ENCODE measurements at regions not wholly inside any gene's neighbourhood (a gene's known extent, or its start where the extent isn't known, plus 50 kb on each side); places are given as distances from the start of the nearest gene placed in this dataset.

DNA sequence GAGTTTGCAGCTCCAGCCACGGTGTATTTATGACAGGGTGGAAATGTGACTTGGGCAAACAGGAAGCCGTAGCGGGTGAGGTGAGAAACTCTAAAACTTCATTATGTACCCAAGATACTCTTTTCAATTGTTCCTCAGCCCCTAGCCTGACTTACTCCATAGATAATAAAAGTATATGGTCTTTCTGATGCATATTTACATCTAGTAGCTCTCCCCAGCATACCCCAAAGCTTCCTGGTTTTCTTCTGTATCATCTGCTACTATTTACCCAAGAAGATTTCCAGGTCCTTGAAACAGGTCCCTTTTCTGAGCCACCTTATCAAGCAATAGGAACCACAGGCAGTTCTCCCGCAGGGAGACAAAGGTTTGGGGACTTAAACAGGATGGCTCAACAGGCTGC, 201.5 kb upstream of the ESRRG start:
- TF ChIP-seq, protein P1, sequence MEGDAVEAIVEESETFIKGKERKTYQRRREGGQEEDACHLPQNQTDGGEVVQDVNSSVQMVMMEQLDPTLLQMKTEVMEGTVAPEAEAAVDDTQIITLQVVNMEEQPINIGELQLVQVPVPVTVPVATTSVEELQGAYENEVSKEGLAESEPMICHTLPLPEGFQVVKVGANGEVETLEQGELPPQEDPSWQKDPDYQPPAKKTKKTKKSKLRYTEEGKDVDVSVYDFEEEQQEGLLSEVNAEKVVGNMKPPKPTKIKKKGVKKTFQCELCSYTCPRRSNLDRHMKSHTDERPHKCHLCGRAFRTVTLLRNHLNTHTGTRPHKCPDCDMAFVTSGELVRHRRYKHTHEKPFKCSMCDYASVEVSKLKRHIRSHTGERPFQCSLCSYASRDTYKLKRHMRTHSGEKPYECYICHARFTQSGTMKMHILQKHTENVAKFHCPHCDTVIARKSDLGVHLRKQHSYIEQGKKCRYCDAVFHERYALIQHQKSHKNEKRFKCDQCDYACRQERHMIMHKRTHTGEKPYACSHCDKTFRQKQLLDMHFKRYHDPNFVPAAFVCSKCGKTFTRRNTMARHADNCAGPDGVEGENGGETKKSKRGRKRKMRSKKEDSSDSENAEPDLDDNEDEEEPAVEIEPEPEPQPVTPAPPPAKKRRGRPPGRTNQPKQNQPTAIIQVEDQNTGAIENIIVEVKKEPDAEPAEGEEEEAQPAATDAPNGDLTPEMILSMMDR (IDR thresholded peaks at IDR 0.05): no peak
- no peak for TF ChIP-seq POLR2AphosphoS5 (IDR thresholded peaks at IDR 0.05)

Measured in prostate gland (tissue), 2 donors.